Heart right ventricle (tissue), 16 donors: ENCODE measurements at regions not wholly inside any gene's neighbourhood (a gene's known extent, or its start where the extent isn't known, plus 50 kb on each side); places are given as distances from the start of the nearest gene placed in this dataset.

Experiments used
- ATAC-seq, 8 donors: fragments of 200-7000 bp; cut with Tn5 transposase; one replicate each; pipeline ENCODE4 v1.9.1; 2020; ENCODE audit warnings: mild to moderate bottlenecking in 8 of 8, moderate library complexity in 8 of 8, moderate number of reproducible peaks in 1 of 8
- DNase-seq, 2 donors: peaks; one replicate each; pipeline ENCODE4 v3.0.0-alpha.2; 2020
- H3K27ac ChIP-seq, 10 donors: fragments of 200-600 bp; sonication (generic) in 2 of 10; one replicate each; pipeline versions ENCODE4 v1.5.0 to v1.8.0; 2020 to 2022; ENCODE audit warnings: mild to moderate bottlenecking in 3 of 10
- H3K27me3 ChIP-seq, 7 donors: fragments of 200-600 bp; one replicate each; pipeline ENCODE4 v1.8.0; 2021 to 2022; ENCODE audit warnings: mild to moderate bottlenecking in 2 of 7
- H3K36me3 ChIP-seq, 9 donors: fragments of 200-600 bp; sonication (generic) in 1 of 9; one replicate each; pipeline versions ENCODE4 v1.5.0 to v1.8.0; 2020 to 2022; ENCODE audit warnings: mild to moderate bottlenecking in 2 of 9
- H3K4me1 ChIP-seq, 9 donors: fragments of 200-600 bp; sonication (generic) in 1 of 9; one replicate each; pipeline versions ENCODE4 v1.5.0 to v1.8.0; 2020 to 2022; ENCODE audit warnings: mild to moderate bottlenecking in 4 of 9
- H3K4me3 ChIP-seq, 10 donors: fragments of 200-600 bp; sonication (generic) in 2 of 10; one replicate each; pipeline versions ENCODE4 v1.5.0 to v1.8.0; 2020 to 2022; ENCODE audit warnings: mild to moderate bottlenecking in 7 of 10, moderate library complexity in 2 of 10
- H3K9me3 ChIP-seq, 11 donors: fragments of 200-600 bp in 10 of 11; sonication (generic) in 2 of 11; one replicate each; pipeline versions ENCODE4 v1.5.0 to v1.8.0; 2013 to 2022; ENCODE audit warnings: mild to moderate bottlenecking in 2 of 11, control low read depth in 1 of 11, moderate library complexity in 1 of 11
- CTCF ChIP-seq, 9 donors: fragments of 200-600 bp; sonication (generic) in 2 of 9; IDR thresholded peaks; one replicate each; pipeline versions ENCODE4 v1.5.0 to v1.8.0; 2021 to 2022; ENCODE audit warnings: antibody characterized with exemption in 9 of 9, mild to moderate bottlenecking in 5 of 9, moderate library complexity in 1 of 9
- WGBS, 2 donors: extraction: QIAGEN DNeasy Blood & Tissue Kit; methylation state at CpG; one replicate each; pipeline ENCODE4 v1.1.7; 2013; ENCODE audit warnings: inconsistent platforms in 1 of 2; 5-methylcytosine and 5-hydroxymethylcytosine counted together
- intact Hi-C, 10 donors: fragments of 100-400 bp; cut with DNase I; formaldehyde crosslinking; loops; one replicate each; pipeline versions ENCODE4 v1.11.1 to v1.14.2; 2022
- donor health status: Arrhythmogenic right ventricular cardiomyopathy.
- donor health status: ischemic (EF 13 %, LVEDD 7.1; RV severe dilation, severe dysfunction).
- donor health status: healthy with polysubstance abuse.
- donor health status: DM: no; HTN: yes; CAD: no.
- donor health status: DM: no; HTN: no; CAD: no.
- donor health status: ischemic (EF 25% LVEDD 6.9; RV normal size, moderate dysfunction).
- donor health status: ischemic (EF 25% LVEDD 5.7; RV mildly dilated, moderate dysfunction).
- donor health status: healthy.
- donor health status: DM: yes; HTN: yes; CAD: no.
- donor health status: Ischemic cardiomyopathy.
- donor health status: ischemic (EF 35%, LVEDD 5.7; RV mildly dilated, moderate dysfunction).
- donor health status: nonischemic (EF 11% LVEDD 7.7; RV severe dilation, severe dysfunction).
- donor health status: DM: yes; HTN: yes; CAD: no.
- donor health status: PGD.
- donor health status: ischemic (EF 29% LVEDD 5.4; RV normal size, mild dysfunction).
- donor health status: nonischemic (EF 23%, LVEDD 6.1; RV moderate dilation, normal function).

DNA sequence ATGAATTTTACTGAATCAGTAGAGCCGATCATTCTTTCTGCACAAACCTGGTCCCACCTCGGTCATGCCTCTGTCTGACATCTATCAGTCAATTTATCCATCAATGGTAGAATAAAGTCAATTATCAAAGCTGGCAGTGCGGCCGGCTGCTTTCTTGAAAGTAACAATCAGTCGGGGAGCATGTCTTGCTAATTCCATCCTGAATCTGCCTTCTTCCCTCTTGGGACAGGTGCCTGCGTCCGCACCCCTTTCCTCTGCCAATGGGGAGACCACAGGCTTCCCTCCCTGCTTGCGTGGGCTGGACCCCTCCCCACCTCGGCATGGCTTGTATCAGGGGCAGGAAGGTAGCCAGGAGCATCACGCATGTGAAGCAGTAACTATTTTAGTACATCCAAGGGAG lies 962.9 kb downstream of the BRD1 start:
- Histone ChIP-seq H3K27ac (no peak overlapping the region), H3K36me3 (no peaks in the 10 kb centered on the region), H3K27me3 (peaks cover 0 to 23% (median 10%) of the 10 kb centered on the region in 7 donors), H3K4me3 (no peak overlapping the region), H3K9me3 (peaks cover 0 to 3% (median 0%) of the 10 kb centered on the region in 11 donors), H3K4me1 (no peaks in the 10 kb centered on the region)
- ATAC-seq, result no peak
- WGBS, 2 donors, result 57 to 66% methylated on average over 10 of the region's 10 CpGs
- no peak for DNase-seq
- intact Hi-C loops, result no loop called here
- no peak for TF ChIP-seq CTCF (IDR thresholded peaks at IDR 0.05)

DNA sequence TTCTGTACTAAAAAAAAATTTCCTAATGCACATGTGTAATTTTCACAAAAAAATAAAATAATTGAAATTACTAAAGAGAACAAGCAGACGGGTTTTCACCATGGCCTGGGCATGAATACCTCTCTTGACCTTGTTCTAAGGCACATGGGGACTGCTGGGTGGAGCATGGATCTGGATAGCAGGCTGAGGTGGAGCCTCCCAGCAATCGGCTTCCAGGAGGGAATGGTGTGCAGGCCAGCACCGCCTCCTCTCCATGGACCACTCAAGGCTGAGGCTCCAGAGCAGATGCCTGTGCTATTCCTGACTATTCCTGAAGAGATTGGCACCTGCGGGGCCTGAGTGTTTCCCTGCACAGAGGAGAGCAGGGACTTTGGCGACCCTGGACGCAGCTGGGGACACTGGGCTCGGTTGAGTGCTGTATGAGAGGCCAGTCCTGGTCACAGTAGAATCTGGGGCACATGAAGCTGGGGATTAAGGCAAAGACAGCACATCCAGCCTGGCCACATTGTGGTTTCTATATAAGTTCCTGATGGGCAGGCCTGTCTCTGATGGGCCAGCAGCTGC lies 963.6 kb downstream of the BRD1 start:
- DNase-seq (no peak), ATAC-seq (no peak)
- 68 to 77% methylated on average over 7 of the region's 7 CpGs for WGBS, 2 donors
- Histone ChIP-seq H3K27ac (no peak overlapping the region), H3K4me1 (no peaks in the 10 kb centered on the region), H3K9me3 (no peaks in the 10 kb centered on the region), H3K4me3 (no peak overlapping the region), H3K36me3 (no peaks in the 10 kb centered on the region), H3K27me3 (peaks cover 0 to 29% (median 10%) of the 10 kb centered on the region in 7 donors)
- intact Hi-C loops, result no loop called here
- no peak for TF ChIP-seq CTCF (IDR thresholded peaks at IDR 0.05)

DNA sequence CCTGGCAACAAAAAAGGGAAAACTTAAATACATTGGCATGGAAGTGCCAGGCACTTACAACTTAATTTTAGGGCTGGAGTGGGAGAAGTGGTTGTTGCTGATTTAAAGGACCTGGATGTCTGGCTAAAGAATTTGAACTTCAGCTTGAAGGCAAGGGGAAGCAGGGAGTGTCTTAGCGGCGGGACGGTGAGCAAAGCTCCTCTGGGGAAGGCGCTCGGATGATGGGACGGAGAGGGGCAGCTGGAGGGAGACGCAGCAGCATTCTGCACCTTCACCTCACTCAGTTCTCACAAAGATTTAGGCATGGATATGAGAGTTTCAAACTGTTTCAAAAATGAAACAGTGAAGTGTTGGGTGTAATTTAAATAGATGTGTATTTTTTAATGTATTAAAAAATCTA lies 967.1 kb downstream of the BRD1 start:
- ATAC-seq (no peak), DNase-seq (no peak)
- Histone ChIP-seq H3K9me3 (no peaks in the 10 kb centered on the region), H3K4me3 (no peak overlapping the region), H3K27me3 (peaks cover 0 to 20% (median 5%) of the 10 kb centered on the region in 7 donors), H3K36me3 (no peaks in the 10 kb centered on the region), H3K27ac (no peak overlapping the region), H3K4me1 (no peaks in the 10 kb centered on the region)
- no peak for TF ChIP-seq CTCF (IDR thresholded peaks at IDR 0.05)
- WGBS, 2 donors, result 85 to 91% methylated on average over 7 of the region's 7 CpGs
- intact Hi-C loops, result no loop called here

GRCh38 chr22:48858856-48859255 lies 968.8 kb downstream of the BRD1 start:
- Histone ChIP-seq H3K27me3 (peaks cover 0 to 14% (median 0%) of the 10 kb centered on the region in 7 donors), H3K27ac (no peak overlapping the region), H3K4me3 (no peak overlapping the region), H3K4me1 (no peaks in the 10 kb centered on the region), H3K9me3 (no peaks in the 10 kb centered on the region), H3K36me3 (no peaks in the 10 kb centered on the region)
- intact Hi-C loops, result no loop called here
- no peak for TF ChIP-seq CTCF (IDR thresholded peaks at IDR 0.05)
- no peak for ATAC-seq
- 88 to 96% methylated on average over 2 of the region's 2 CpGs for WGBS, 2 donors
- no peak for DNase-seq
